HepG2 (cell line): ENCODE measurements at regions not wholly inside any gene's neighbourhood (a gene's known extent, or its start where the extent isn't known, plus 50 kb on each side); places are given as distances from the start of the nearest gene placed in this dataset.

Experiments
- E2F2 ChIP-seq: sonication (generic); formaldehyde crosslinking; IDR thresholded peaks from 2 replicates; pipeline ENCODE4 v1.4.0; 2020; ENCODE audit warnings: missing genetic modification reagents, borderline replicate concordance
- FOXP4 ChIP-seq: sonication (generic); formaldehyde crosslinking; IDR thresholded peaks from 2 replicates; pipeline ENCODE4 v1.4.0; 2020; ENCODE audit warnings: missing genetic modification reagents
- HHEX ChIP-seq: IDR thresholded peaks from 2 replicates; pipeline ENCODE4 v1.6.1; 2016; ENCODE audit warnings: control low read depth
- HNRNPL ChIP-seq: fragments of 200-400 bp; formaldehyde crosslinking; IDR thresholded peaks from 2 replicates; pipeline ENCODE4 v1.6.1; 2017; ENCODE audit warnings: mild to moderate bottlenecking, low read depth, low read length
- MXI1 ChIP-seq: IDR thresholded peaks from 3 replicates; pipeline ENCODE4 v1.6.1; 2012; ENCODE audit warnings: low read depth, low read length, inconsistent platforms, borderline replicate concordance
- PATZ1 ChIP-seq: sonication (generic); formaldehyde crosslinking; IDR thresholded peaks from 2 replicates; pipeline ENCODE4 v1.4.0; 2020; ENCODE audit warnings: missing genetic modification reagents
- THAP9 ChIP-seq: sonication (generic); formaldehyde crosslinking; IDR thresholded peaks from 2 replicates; pipeline ENCODE4; 2020; ENCODE audit warnings: missing genetic modification reagents, mild to moderate bottlenecking, borderline replicate concordance
- TOPORS ChIP-seq: sonication (generic); formaldehyde crosslinking; IDR thresholded peaks from 2 replicates; pipeline ENCODE4 v1.8.0; 2023; ENCODE audit warnings: mild to moderate bottlenecking, missing genetic modification reagents
- ZFAT ChIP-seq: sonication (generic); formaldehyde crosslinking; conservative IDR thresholded peaks from 2 replicates; pipeline ENCODE4 v1.8.1; 2023; ENCODE audit warnings: missing genetic modification reagents, inconsistent platforms
- ZFP90 ChIP-seq: sonication (generic); formaldehyde crosslinking; IDR thresholded peaks from 2 replicates; pipeline ENCODE4 v1.8.0; 2022; ENCODE audit warnings: missing genetic modification reagents, mild to moderate bottlenecking, inconsistent platforms, borderline replicate concordance
- ZNF687 ChIP-seq: sonication (generic); formaldehyde crosslinking; IDR thresholded peaks from 2 replicates; pipeline ENCODE4 v1.5.1; 2020; ENCODE audit warnings: mild to moderate bottlenecking, missing genetic modification reagents, moderate library complexity
- ZNF772 ChIP-seq: sonication (generic); formaldehyde crosslinking; IDR thresholded peaks from 2 replicates; pipeline ENCODE4 v1.5.0; 2020; ENCODE audit warnings: mild to moderate bottlenecking, missing genetic modification reagents
- ZNF83 ChIP-seq: sonication (generic); formaldehyde crosslinking; IDR thresholded peaks from 2 replicates; pipeline ENCODE4 v1.4.0; 2020; ENCODE audit warnings: missing genetic modification reagents, mild to moderate bottlenecking, borderline replicate concordance

- no peak for TF ChIP-seq ZFAT (CRISPR knock-in tag)
- peak; percentile 96 for TF ChIP-seq ZNF772 (CRISPR knock-in tag)
- TF ChIP-seq TOPORS (CRISPR knock-in tag), result no peak; the same call in 1 of the 2 replicates
- TF ChIP-seq PATZ1 (CRISPR knock-in tag), result peak; percentile 87
- TF ChIP-seq HHEX (CRISPR knock-in tag), result no peak
- peak; percentile 77 for TF ChIP-seq HNRNPL
- peak; percentile 68; the same call in 1 of the 2 replicates for TF ChIP-seq E2F2 (CRISPR knock-in tag)
- TF ChIP-seq THAP9 (CRISPR knock-in tag), result peak; percentile 75; the same call in 1 of the 2 replicates
- TF ChIP-seq ZFP90 (CRISPR knock-in tag), result peak; percentile 30
- TF ChIP-seq ZNF687 (CRISPR knock-in tag), result peak; percentile 98
- peak; percentile 67 for TF ChIP-seq FOXP4 (CRISPR knock-in tag)
- TF ChIP-seq ZNF83, result no peak
- peak; percentile 53; the same call in 1 of the 3 replicates for TF ChIP-seq MXI1
Measured at GRCh38 chr2:43131051-43131889, 95.1 kb downstream of the ZFP36L2 start (continued).
